ENCODE measurements at regions not wholly inside any gene's neighbourhood (a gene's known extent, or its start where the extent isn't known, plus 50 kb on each side); places are given as distances from the start of the nearest gene placed in this dataset.

- TF ChIP-seq CTCF (IDR thresholded peaks at IDR 0.05; ENCODE audit: insufficient read depth, low read length) (no peak), GABPA (IDR thresholded peaks at IDR 0.05; ENCODE audit: low read depth) (no peak), REST (IDR thresholded peaks at IDR 0.05; ENCODE audit: insufficient replicate concordance, low read depth) (no peak), POLR2AphosphoS5 (IDR thresholded peaks at IDR 0.05; ENCODE audit: low read depth) (no peak)
These were observed 93.5 kb upstream of the ATG10 start for GRCh38 chr5:81878333-81878732.
